NCI-H748 (cell line): ENCODE measurements at regions not wholly inside any gene's neighbourhood (a gene's known extent, or its start where the extent isn't known, plus 50 kb on each side); places are given as distances from the start of the nearest gene placed in this dataset.

Source experiments
- DNase-seq: peaks from one replicate; lab custom pipeline; 2025; ENCODE audit not compliant: unreplicated experiment; lab: John Stamatoyannopoulos, UW

- DNase-seq, result no peak
These were observed 355.1 kb downstream of the EPM2A start for GRCh38 chr6:145380186-145380585.

GRCh38 chr6:145381941-145382340 lies 353.4 kb downstream of the EPM2A start:
- DNase-seq, result no peak

GRCh38 chr6:145383428-145383827 lies 351.9 kb downstream of the EPM2A start:
- no peak for DNase-seq

GRCh38 chr6:145384503-145384902 lies 350.8 kb downstream of the EPM2A start:
- no peak for DNase-seq

GRCh38 chr6:145396499-145396898 lies 338.8 kb downstream of the EPM2A start:
- no peak for DNase-seq

GRCh38 chr6:145400508-145400907 lies 334.8 kb downstream of the EPM2A start:
- no peak for DNase-seq

DNA sequence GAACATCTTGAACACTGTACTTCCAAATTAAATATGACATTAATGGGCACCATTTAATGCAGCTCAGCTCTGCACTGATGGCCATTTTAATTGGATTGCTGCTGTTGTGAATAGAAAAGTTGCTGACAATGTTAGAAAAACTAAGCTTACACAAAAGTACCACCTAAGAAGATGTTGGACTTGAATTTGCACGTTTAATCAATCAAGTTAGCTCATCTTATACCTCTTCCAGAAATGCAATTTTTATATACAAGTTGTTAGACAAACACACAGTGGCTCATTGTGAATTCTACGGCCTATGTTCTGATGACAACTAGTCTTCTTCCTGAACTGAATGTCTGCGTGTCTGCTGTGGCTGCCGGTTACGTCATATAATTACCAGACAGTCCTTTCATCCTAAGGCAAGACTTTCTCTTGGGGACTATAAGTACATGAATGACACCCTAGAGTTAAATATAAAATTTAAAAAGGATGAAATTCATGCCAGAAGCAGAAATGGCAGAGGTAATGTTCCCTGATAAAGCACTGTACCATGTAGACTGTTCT lies 330.2 kb downstream of the EPM2A start:
- DNase-seq, result no peak

DNA sequence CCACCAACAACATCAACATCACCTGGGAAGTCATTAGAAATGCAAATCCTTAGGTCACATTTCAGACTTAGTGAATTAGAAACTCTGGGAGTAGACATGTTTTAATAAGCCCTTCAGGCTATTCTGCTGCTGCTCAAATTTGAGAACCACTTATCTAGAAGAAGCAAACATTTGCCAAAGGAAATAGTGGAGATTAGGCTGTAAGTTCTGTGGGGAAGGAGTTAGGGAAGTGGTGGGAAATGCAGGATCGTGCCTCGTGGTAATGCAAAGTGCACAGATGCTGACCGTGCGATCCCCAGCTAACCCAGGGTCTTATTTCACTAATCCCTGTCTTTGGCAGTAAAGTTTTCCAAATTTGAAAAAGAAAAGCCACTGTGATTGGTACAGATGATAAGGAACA lies 328.5 kb downstream of the EPM2A start:
- no peak for DNase-seq

- DNase-seq, result no peak
These were observed 319.7 kb downstream of the EPM2A start for GRCh38 chr6:145415616-145416015.

- DNase-seq, result peak; percentile 45
These were observed 314.7 kb downstream of the EPM2A start for GRCh38 chr6:145420599-145420998.

DNA sequence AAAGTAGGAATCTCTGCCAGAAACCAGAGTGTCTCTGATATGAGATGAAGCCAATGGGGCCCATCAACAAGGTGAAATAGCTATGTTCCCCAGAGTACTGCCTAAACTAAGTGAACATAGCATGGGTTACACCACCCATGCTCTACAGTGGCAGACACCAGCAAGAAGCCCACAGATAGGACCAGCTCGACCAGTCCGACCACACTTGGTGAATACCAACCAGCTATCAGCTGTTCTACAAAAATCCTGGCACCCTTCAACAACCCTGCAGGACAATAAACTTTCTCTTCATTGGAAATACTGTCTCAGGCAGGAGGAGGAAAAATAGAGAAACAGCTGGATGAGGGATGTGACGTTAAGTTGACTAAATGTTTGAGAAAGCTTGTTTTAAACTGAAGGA lies 311.4 kb downstream of the EPM2A start:
- no peak for DNase-seq

DNA sequence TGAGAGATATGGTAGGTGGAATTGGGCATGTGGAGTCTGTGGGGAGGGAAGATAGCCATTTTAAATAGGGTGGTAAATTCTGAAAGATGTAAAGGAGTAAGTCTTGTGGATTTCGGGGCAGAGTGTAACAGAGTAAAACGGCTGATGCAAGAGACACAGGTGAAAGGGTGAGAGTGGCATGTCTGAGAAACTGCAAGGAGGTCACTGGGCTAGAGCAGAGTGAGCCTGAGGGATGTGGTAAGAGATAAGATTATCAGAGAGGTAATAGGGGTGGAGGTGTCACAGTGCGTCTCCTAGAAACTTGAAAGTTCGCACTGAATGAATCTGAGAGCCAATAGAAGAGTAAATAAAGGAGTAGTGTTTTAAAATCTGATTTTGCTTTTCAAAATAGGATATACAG lies 308.1 kb downstream of the EPM2A start:
- DNase-seq, result no peak

DNA sequence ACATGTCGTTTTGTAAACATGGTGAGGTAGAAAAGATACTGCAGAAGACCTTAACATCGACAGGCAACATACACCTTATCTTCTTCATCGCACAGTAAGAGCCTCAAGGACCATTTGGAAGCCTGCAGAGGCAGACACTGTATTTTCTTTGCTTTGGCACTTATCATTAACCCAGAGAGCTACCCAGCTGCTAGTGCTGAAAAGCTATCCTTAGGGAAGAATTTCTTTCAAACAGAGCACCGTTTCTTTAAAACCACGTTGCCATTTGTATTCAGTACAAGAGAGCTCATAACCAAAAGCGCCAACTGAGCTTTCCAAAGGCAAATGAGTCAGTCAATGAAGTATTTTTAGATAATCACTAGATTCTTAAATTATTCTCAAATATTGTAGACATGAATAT lies 306.6 kb downstream of the EPM2A start:
- DNase-seq, result no peak

- DNase-seq, result no peak
These were observed 293.2 kb downstream of the EPM2A start for GRCh38 chr6:145442110-145442509.

GRCh38 chr6:145445674-145446073 lies 289.6 kb downstream of the EPM2A start:
- DNase-seq, result no peak

DNA sequence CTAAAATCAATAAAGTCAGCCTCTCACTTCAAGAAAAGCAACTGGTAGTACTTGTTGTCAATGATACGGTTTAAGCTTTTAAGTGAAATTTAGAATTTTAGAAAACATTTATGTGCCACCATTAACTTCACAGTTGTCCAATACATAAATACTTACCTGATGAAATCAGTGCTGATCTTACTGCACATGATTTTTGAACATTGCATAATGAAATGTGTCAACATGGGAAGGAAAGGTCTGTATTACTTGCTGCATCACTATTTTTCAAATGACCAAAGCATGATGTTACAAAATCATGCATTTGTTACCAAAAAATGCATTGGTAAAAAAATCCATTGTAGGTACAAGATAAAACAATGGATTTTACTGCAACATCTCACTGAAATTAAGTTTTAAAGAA lies 284.3 kb downstream of the EPM2A start:
- DNase-seq, result no peak

GRCh38 chr6:145453376-145453775 lies 281.9 kb downstream of the EPM2A start:
- DNase-seq, result peak; percentile 28

DNA sequence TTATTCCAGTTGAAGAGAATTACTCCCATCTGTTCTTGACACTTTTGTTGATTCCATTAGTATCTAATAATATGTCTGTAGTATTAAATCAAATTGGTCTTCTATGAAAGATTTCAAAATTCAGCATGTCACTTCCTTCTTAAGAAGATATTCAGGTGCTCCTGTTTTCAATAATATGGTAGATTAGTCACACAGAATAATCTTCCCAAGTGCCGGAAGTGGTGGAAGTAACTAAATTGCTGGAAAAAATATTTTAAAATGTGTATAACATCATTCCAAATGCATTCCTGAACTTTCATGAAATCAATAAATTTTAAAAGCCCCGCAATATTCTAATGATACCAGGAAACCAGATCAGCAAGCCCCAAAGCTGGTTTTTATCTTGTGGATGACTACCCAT lies 281.3 kb downstream of the EPM2A start:
- no peak for DNase-seq

DNA sequence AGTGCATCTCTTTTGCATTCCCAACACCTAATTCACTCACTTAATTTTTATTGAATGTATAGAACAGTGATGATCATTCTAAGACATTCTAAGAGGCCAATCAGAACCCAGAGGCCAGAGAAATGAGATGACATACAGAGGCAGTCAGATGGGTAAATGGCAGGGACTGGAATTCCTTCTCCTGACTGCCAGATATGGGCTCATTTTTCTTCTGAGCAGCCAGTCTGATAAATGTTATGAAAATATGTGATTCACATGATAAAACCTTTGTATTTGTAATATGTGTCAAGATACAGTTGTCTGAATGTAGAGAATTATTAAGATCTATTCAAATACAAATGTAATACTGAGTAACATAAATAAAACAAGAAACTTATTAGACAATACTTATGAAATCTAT lies 277.8 kb downstream of the EPM2A start:
- DNase-seq, result no peak

- no peak for DNase-seq
These were observed 266.8 kb downstream of the EPM2A start for GRCh38 chr6:145468534-145468933.

GRCh38 chr6:145469021-145469420 lies 266.3 kb downstream of the EPM2A start:
- DNase-seq, result no peak

DNA sequence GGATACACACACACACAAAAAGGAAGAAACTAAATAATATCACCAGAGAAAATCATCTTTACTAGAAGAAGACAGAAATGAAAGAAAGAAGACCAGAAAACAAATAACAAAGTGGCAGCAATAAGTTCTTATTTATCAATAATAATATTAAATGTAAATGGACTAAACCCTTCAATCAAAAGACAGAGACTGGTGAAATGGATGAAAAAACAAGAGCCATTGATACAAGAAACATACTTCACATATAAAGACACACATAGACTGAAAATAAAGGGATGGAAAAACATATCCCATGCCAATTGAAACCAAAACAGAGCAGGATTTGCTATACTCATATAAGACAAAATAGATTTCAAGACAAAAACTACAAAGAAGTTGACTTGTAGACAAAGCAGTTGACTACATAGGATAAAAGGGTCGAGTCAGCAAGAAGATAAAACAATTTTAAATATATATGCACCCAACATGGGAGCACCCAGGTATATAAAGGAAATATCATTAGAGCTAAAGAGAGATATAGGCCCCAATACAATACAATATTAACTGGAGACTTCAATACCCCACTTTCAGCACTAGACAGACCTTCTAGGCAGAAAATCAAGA lies 259.4 kb downstream of the EPM2A start:
- DNase-seq, result no peak

GRCh38 chr6:145480024-145480423 lies 255.3 kb downstream of the EPM2A start:
- DNase-seq, result no peak
